ENCODE measurements at regions not wholly inside any gene's neighbourhood (a gene's known extent, or its start where the extent isn't known, plus 50 kb on each side); places are given as distances from the start of the nearest gene placed in this dataset.

DNA sequence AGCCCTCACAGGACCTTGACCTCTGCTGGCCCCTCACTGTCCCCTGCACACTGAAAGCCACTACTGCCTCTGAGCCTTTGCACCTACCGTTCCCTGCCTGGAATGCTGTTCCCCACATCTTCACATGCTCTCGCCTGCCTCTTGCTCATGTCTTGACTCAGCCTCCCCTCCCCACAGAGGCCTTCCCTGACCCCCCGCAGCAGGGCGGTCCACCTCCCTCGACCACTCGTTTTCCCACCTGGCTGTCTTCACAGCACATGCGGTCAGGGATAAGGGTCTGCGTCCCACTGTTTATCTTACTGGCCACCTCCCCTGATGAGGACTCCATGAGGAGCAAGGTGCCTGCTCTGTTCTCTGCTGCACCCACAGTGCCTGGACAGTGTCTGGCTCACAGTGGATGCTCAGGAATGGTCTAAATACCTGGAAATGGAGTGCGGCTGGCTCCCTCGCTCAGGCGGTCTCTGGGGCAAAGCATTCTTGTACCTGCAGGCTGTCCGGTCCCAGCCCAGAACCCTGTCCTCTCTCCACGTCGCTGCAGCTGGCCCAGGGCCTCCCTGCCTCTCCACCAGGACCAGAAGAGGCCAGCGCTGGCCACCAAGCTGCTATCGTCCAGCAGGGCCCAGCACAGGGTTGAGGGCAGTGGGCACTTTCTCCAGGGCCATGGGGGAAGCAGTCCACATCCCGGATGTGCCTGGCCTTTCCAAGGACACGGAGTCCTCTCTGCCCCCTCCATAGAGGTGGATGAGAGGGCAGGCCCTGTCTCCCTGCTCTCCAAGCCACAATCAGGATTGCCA lies 107.4 kb downstream of the NCOR2 start:
- TF ChIP-seq, protein P1, sequence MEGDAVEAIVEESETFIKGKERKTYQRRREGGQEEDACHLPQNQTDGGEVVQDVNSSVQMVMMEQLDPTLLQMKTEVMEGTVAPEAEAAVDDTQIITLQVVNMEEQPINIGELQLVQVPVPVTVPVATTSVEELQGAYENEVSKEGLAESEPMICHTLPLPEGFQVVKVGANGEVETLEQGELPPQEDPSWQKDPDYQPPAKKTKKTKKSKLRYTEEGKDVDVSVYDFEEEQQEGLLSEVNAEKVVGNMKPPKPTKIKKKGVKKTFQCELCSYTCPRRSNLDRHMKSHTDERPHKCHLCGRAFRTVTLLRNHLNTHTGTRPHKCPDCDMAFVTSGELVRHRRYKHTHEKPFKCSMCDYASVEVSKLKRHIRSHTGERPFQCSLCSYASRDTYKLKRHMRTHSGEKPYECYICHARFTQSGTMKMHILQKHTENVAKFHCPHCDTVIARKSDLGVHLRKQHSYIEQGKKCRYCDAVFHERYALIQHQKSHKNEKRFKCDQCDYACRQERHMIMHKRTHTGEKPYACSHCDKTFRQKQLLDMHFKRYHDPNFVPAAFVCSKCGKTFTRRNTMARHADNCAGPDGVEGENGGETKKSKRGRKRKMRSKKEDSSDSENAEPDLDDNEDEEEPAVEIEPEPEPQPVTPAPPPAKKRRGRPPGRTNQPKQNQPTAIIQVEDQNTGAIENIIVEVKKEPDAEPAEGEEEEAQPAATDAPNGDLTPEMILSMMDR (IDR thresholded peaks at IDR 0.05; ENCODE audit: borderline replicate concordance, insufficient read depth, low read depth, low read length): no peak
- no peak overlapping the region for H3K4me3 ChIP-seq (ENCODE audit: low read depth, low read length)

DNA sequence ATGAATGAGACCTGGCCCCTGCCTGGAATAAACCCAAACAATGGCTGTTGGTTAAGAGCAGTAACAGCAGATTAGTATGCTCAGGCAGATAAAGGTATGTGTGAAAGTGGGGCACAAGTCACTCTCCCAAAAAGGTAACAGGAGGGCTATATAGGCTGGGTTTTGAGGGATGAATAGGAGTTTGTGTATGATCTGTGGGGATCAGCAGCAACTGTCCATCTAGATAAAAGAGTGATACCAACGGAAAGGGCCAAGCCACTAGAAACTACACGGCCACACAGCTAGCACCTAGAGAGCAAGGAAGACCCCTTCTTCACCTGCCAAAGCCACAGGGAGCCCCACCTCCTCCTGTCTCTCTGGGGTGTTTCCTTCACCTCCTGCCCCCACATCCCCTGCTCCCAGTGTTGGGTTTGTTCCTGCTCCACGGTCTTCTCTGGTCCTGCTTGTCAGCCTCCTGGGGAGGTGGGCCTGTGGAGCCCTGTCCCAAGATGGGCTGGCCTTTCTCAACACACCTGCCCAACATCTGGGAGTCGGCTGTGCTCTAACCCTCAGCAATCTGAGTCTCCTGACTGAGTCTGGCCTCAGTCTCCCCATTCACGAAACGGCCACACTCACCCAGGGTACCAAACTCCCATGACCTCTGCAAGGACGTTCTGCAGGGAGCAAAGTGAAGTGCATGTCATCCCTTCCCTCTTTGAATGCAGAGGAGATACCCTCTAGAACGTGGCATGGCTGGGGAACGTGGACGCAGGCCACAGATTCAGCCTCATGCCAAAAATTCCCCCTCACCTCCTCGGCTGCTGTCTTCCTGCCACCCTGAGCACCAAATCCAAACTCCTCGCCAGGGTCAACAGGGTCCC lies 108.2 kb downstream of the NCOR2 start:
- TF ChIP-seq, protein P1 (IDR thresholded peaks at IDR 0.05; ENCODE audit: borderline replicate concordance, insufficient read depth, low read depth, low read length): no peak
- H3K4me3 ChIP-seq (ENCODE audit: low read depth, low read length): no peak overlapping the region

DNA sequence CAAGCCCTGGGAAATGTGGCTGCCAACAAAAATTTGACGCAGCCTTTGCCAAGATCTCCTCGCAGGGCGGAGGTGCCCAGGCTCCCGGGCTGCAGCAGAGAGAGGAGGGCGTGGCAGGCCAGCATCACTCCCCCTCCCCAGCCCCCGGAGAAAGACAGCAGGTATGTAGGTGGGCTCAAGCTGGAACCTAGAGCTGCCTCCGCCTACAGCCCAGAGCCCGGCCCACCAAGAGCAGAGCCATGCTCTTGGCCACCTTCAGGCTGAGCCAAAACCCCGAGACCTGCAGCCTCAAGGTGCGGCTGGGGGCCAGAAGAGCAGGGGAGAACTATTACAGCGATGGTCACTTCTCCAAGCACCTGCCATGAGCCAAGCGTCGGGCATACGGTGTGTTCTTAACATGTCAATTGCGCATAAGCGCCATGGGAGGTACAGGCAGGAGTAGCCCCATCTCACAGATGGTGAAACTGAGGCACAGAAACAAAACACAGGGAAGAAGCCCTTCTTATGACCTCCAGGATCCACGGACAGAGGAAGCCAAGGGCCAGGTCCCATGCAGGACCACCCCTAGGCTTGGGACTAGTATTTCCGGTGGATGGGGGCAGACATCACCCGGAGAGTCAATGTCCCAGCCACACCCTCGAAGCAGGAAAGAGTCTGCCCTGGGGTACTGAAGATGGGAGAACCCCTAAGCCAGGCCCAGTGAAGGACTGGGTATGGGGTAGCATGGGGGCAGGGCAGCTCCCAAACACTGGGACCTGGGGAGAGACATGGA lies 109.0 kb downstream of the NCOR2 start:
- TF ChIP-seq, protein P1 (IDR thresholded peaks at IDR 0.05; ENCODE audit: borderline replicate concordance, insufficient read depth, low read depth, low read length): no peak
- peak overlapping the region; percentile 52 for H3K4me3 ChIP-seq (ENCODE audit: low read depth, low read length)

DNA sequence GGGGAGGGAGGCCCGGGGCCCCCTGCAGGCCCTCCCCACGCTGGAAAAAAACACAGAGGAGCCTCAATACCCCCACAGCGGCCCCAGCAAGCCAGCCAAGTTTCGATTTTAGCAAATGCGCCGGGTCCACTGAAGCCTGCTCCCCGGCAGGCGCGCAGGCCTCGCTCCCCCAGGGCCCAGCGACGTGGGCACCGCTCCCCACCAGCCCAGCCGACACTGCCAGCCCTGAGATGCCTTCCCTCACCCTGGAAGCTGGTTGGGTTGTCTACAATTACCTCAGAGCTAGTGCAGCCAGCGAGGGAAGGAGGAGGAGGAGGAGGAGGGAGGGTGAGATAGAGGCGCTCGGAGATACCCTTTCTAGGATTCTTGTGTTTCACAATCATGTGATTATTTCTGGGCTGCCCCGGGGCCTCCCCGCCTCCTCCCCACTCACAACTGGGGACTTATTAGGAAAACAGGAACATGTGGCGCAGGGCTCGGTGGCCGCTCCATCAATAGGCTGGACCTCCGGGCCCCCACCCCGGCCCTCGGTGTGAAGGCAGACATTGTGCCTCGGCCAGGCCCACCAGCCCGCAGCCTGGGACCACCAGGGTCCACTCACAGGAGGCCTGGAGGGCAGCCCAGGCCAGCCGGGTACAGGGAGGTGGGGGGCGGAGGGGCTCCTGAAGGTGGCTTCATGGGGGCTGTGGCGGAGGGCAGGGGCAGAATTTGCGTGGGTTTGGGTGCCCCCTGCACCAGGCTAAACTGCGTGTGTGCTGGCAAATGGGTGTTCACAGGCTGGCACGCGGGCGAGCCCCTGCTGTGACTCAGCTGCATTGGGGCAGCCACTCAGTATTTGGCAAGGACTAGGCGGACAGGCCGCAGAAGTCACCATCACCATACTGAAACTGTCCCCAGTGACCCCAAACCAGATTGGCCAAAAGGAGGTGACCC lies 109.9 kb downstream of the NCOR2 start:
- TF ChIP-seq, protein P1 (IDR thresholded peaks at IDR 0.05; ENCODE audit: borderline replicate concordance, insufficient read depth, low read depth, low read length): no peak
- H3K4me3 ChIP-seq (ENCODE audit: low read depth, low read length): peak overlapping the region; percentile 52

DNA sequence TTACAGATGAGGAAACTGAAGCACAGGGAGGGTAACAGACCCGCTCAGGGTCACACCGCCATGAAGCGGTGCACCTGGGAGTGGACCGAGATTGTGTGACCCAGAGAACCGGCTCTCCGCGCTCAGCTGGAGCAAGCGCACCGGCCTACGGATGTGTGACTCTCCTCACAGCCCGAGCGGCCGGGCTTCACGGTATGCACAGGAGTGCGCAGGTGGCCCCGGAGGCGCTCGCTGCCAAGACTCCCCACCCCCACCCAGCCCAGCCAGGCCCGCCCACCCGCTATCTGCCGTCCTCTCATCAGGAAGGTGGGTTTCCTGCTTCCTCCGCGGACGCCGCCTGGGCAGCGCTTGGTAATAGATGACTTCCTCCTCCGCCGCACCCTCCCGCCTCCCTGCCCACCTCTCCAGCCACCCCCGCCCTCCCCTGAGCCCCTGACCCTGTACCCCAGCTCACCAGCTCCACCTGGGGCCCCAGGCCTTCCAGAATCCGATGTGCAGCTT lies 110.7 kb downstream of the NCOR2 start:
- peak overlapping the region; percentile 52 for H3K4me3 ChIP-seq (ENCODE audit: low read depth, low read length)
- TF ChIP-seq, protein P1 (IDR thresholded peaks at IDR 0.05; ENCODE audit: borderline replicate concordance, insufficient read depth, low read depth, low read length): no peak

DNA sequence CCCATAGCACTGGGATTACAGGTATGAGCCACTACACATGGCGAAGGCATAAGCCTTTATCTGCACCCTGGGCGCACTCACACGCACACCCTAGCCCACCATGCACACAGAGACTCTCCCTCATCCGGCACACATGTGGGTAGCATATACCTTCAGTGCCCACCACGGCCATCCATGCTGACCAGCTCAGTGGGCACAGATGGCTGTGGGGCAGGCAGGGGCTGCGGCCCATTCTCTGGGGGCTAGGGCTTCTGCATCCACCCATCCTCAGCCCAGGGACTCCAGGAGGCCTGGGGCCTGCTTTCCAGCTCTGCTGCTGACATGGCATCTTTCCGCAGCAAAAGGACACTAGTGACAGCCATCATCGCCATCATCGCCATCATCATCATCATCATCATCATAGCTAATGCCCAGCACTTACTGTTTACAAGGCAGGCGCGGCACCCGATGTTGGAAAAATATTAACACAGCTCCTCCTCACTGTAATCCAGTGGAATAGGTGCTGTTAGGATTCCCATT lies 111.2 kb downstream of the NCOR2 start:
- H3K4me3 ChIP-seq (ENCODE audit: low read depth, low read length): peak overlapping the region; percentile 48
- TF ChIP-seq, protein P1 (IDR thresholded peaks at IDR 0.05; ENCODE audit: borderline replicate concordance, insufficient read depth, low read depth, low read length): no peak

Measured in GM12875 (cell line).